Esophagus squamous epithelium (tissue), 4 donors: ENCODE measurements at regions not wholly inside any gene's neighbourhood (a gene's known extent, or its start where the extent isn't known, plus 50 kb on each side); places are given as distances from the start of the nearest gene placed in this dataset.

Experiments
- CTCF ChIP-seq, 6 experiments: fragments of 450-650 bp in 4 of 6; fragments of 200-600 bp in 2 of 6; sonication (generic) in 2 of 6; IDR thresholded peaks; one replicate each; pipeline ENCODE4 v1.5.1; 2016 to 2019; ENCODE audit warnings: antibody characterized with exemption in 6 of 6, mild to moderate bottlenecking in 4 of 6, moderate library complexity in 4 of 6
- POLR2A ChIP-seq, 4 donors: fragments of 450-650 bp; IDR thresholded peaks; one replicate each; pipeline ENCODE4 v1.6.1; 2017; ENCODE audit warnings: antibody characterized with exemption in 4 of 4, mild to moderate bottlenecking in 4 of 4, moderate library complexity in 3 of 4

- no peak for TF ChIP-seq CTCF (IDR thresholded peaks at IDR 0.05)
- no peak for TF ChIP-seq POLR2A (IDR thresholded peaks at IDR 0.05)
Measured at GRCh38 chr4:120163895-120164294, 97.2 kb upstream of the MAD2L1 start.
